Neural cell (in vitro differentiated cells): ENCODE measurements at regions not wholly inside any gene's neighbourhood (a gene's known extent, or its start where the extent isn't known, plus 50 kb on each side); places are given as distances from the start of the nearest gene placed in this dataset.

ENCODE experiments used
- CTCF ChIP-seq: fragments of 450-650 bp; IDR thresholded peaks from 2 replicates; pipeline ENCODE4 v1.5.1; 2014; ENCODE audit warnings: antibody characterized with exemption, mild to moderate bottlenecking, moderate library complexity; ENCODE audit not compliant: poor library complexity, severe bottlenecking
- EP300 ChIP-seq: fragments of 450-650 bp; conservative IDR thresholded peaks from 2 replicates; pipeline ENCODE4 v1.6.1; 2014; ENCODE audit warnings: antibody characterized with exemption, mild to moderate bottlenecking, moderate library complexity; ENCODE audit not compliant: poor library complexity, severe bottlenecking
- EZH2 ChIP-seq: fragments of 200-600, 300-800 bp; shearing (Covaris generic), sonication (generic); IDR thresholded peaks from 2 replicates; pipeline ENCODE4 v1.6.1; 2014; ENCODE audit warnings: antibody characterized with exemption, low read length, borderline replicate concordance, mild to moderate bottlenecking; ENCODE audit not compliant: insufficient read depth, poor library complexity, severe bottlenecking
- MXI1 ChIP-seq: fragments of 450-650 bp; conservative IDR thresholded peaks from 2 replicates; pipeline ENCODE4 v1.6.1; 2014; ENCODE audit warnings: antibody characterized with exemption, mild to moderate bottlenecking; ENCODE audit not compliant: poor library complexity, severe bottlenecking
- POLR2AphosphoS5 ChIP-seq: IDR thresholded peaks from 2 replicates; pipeline ENCODE4 v1.6.1; 2012
- RAD21 ChIP-seq: fragments of 450-650 bp; conservative IDR thresholded peaks from 2 replicates; pipeline ENCODE4 v1.6.1; 2014; ENCODE audit warnings: antibody characterized with exemption, mild to moderate bottlenecking, moderate library complexity
- REST ChIP-seq: IDR thresholded peaks from 2 replicates; pipeline ENCODE4 v1.6.1; 2012; ENCODE audit warnings: borderline replicate concordance
- SMC3 ChIP-seq: fragments of 450-650 bp; conservative IDR thresholded peaks from 2 replicates; pipeline ENCODE4 v1.6.1; 2014; ENCODE audit warnings: antibody characterized with exemption, mild to moderate bottlenecking, moderate library complexity; ENCODE audit not compliant: poor library complexity
- TAF1 ChIP-seq: IDR thresholded peaks from 2 replicates; pipeline ENCODE4 v1.6.1; 2012; ENCODE audit warnings: low read depth

GRCh38 chr4:41478518-41478917 is 59.4 kb upstream of the LIMCH1 start:
- TF ChIP-seq POLR2AphosphoS5 (no peak), EZH2 (no peak), EP300 (no peak), CTCF (no peak), REST (no peak), TAF1 (no peak), SMC3 (no peak), MXI1 (no peak), RAD21 (no peak)
